ENCODE measurements at regions not wholly inside any gene's neighbourhood (a gene's known extent, or its start where the extent isn't known, plus 50 kb on each side); places are given as distances from the start of the nearest gene placed in this dataset.
"Not testable (repeated sequence)": the region's sequence is repeated elsewhere in the genome, so short reads cannot be mapped to it uniquely, and the experiment has no call there.

- intact Hi-C loops (cut with DNase I); ATAC-seq; DNase-seq (ENCODE audit: missing footprints): not testable (repeated sequence)
These were observed 58.7 kb downstream of the POU5F2 start for GRCh38 chr5:93682471-93683404.

GRCh38 chr5:93681432-93681831, 60.0 kb downstream of the POU5F2 start:
- DNase-seq (ENCODE audit: missing footprints) (no peak), ATAC-seq (no peak)
- intact Hi-C loops (cut with DNase I): no loop called here

GRCh38 chr5:93677359-93677891, 64.0 kb downstream of the POU5F2 start:
- ATAC-seq (peak; percentile 67), DNase-seq (ENCODE audit: missing footprints) (peak; percentile 44)
- intact Hi-C loops (cut with DNase I): no loop called here

- DNase-seq (ENCODE audit: missing footprints) (no peak), ATAC-seq (no peak)
- intact Hi-C loops (cut with DNase I): no loop called here
These were observed 64.7 kb downstream of the POU5F2 start for GRCh38 chr5:93676704-93677103.

- DNase-seq (ENCODE audit: missing footprints): no peak
- intact Hi-C loops (cut with DNase I): no loop called here
- ATAC-seq: no peak
These were observed 65.6 kb downstream of the POU5F2 start for GRCh38 chr5:93675460-93676450.

- ATAC-seq (no peak), DNase-seq (ENCODE audit: missing footprints) (no peak)
- intact Hi-C loops (cut with DNase I): no loop called here
These were observed 66.4 kb downstream of the POU5F2 start for GRCh38 chr5:93674866-93675459.

GRCh38 chr5:93674138-93674537, 67.3 kb downstream of the POU5F2 start:
- intact Hi-C loops (cut with DNase I): no loop called here
- no peak for DNase-seq (ENCODE audit: missing footprints)
- ATAC-seq: peak; percentile 52

- no peak for DNase-seq (ENCODE audit: missing footprints)
- intact Hi-C loops (cut with DNase I): no loop called here
- ATAC-seq: no peak
These were observed 68.0 kb downstream of the POU5F2 start for GRCh38 chr5:93673316-93673954.

GRCh38 chr5:93665648-93666047, 75.8 kb downstream of the POU5F2 start:
- no peak for DNase-seq (ENCODE audit: missing footprints)
- intact Hi-C loops (cut with DNase I): no loop called here
- ATAC-seq: no peak

- no peak for ATAC-seq
- DNase-seq (ENCODE audit: missing footprints): no peak
- intact Hi-C loops (cut with DNase I): no loop called here
These were observed 77.7 kb downstream of the NR2F1 start for GRCh38 chr5:93660677-93661076.

- no peak for DNase-seq (ENCODE audit: missing footprints)
- intact Hi-C loops (cut with DNase I): no loop called here
- ATAC-seq: no peak
These were observed 75.0 kb downstream of the NR2F1 start for GRCh38 chr5:93658044-93658443.

GRCh38 chr5:93654676-93655075, 71.7 kb downstream of the NR2F1 start:
- ATAC-seq (no peak), DNase-seq (ENCODE audit: missing footprints) (no peak)
- intact Hi-C loops (cut with DNase I): no loop called here

- DNase-seq (ENCODE audit: missing footprints): no peak
- intact Hi-C loops (cut with DNase I): no loop called here
- no peak for ATAC-seq
These were observed 70.7 kb downstream of the NR2F1 start for GRCh38 chr5:93653716-93654115.

GRCh38 chr5:93649234-93649900, 66.3 kb downstream of the NR2F1 start:
- intact Hi-C loops (cut with DNase I): no loop called here

GRCh38 chr5:93644760-93645159, 61.7 kb downstream of the NR2F1 start:
- intact Hi-C loops (cut with DNase I): no loop called here
- ATAC-seq (no peak), DNase-seq (ENCODE audit: missing footprints) (no peak)

More at GRCh38 chr5:93649234-93649900, 66.3 kb downstream of the NR2F1 start:
- ATAC-seq (no peak), DNase-seq (ENCODE audit: missing footprints) (no peak)

Data from Right ventricle myocardium inferior (tissue), 1 donor.